Lung (tissue), 11 donors: ENCODE measurements at regions not wholly inside any gene's neighbourhood (a gene's known extent, or its start where the extent isn't known, plus 50 kb on each side); places are given as distances from the start of the nearest gene placed in this dataset.
A peak's percentile ranks its signal among the peaks of the same experiment; 100 is the strongest.

Experiments
- ATAC-seq: fragments of 200-7000 bp; cut with Tn5 transposase; one replicate; pipeline ENCODE4 v1.9.1; 2020; ENCODE audit warnings: moderate number of reproducible peaks; ENCODE audit not compliant: insufficient read depth, low FRiP score
- DNase-seq, 3 donors: peaks; one replicate each; pipeline ENCODE4 v3.0.0-alpha.2; 2013 to 2017
- H3K27ac ChIP-seq, 2 donors: one replicate each; pipeline ENCODE4 v1.5.1; 2013; ENCODE audit warnings: mild to moderate bottlenecking in 2 of 2, moderate library complexity in 2 of 2, control low read depth in 1 of 2, inconsistent platforms in 1 of 2, low read depth in 1 of 2, low read length in 1 of 2
- H3K27me3 ChIP-seq, 3 donors: one replicate each; pipeline ENCODE4 v1.5.1; 2013; ENCODE audit warnings: low read length in 2 of 3; ENCODE audit not compliant: control insufficient read depth in 3 of 3, insufficient read depth in 3 of 3
- H3K36me3 ChIP-seq, 4 donors: one replicate each; pipeline ENCODE4 v1.5.1; 2013; ENCODE audit warnings: low read length in 4 of 4, mild to moderate bottlenecking in 1 of 4, moderate library complexity in 1 of 4; ENCODE audit not compliant: control insufficient read depth in 4 of 4, insufficient read depth in 4 of 4
- H3K4me1 ChIP-seq, 5 donors: one replicate each; pipeline ENCODE4 v1.5.1; 2013; ENCODE audit warnings: low read length in 5 of 5, mild to moderate bottlenecking in 2 of 5, moderate library complexity in 1 of 5; ENCODE audit not compliant: control insufficient read depth in 5 of 5, insufficient read depth in 5 of 5
- H3K4me3 ChIP-seq: one replicate; pipeline ENCODE4 v1.5.1; 2013; ENCODE audit warnings: mild to moderate bottlenecking, control low read depth, moderate library complexity
- H3K9ac ChIP-seq, 2 donors: one replicate each; pipeline ENCODE4 v1.5.1; 2013; ENCODE audit warnings: low read length in 2 of 2, control low read depth in 1 of 2; ENCODE audit not compliant: insufficient read depth in 1 of 2
- H3K9me3 ChIP-seq, 4 donors: one replicate each; pipeline ENCODE4 v1.5.1; 2013; ENCODE audit warnings: low read length in 3 of 4, mild to moderate bottlenecking in 1 of 4, moderate library complexity in 1 of 4; ENCODE audit not compliant: control insufficient read depth in 4 of 4, insufficient read depth in 3 of 4
- WGBS, 2 donors: extraction: QIAGEN DNeasy Blood & Tissue Kit; methylation state at CpG; one replicate each; pipeline ENCODE4 v1.1.7; 2013; 5-methylcytosine and 5-hydroxymethylcytosine counted together
- TF ChIP-seq, protein P1 (sequence below): IDR thresholded peaks from 2 replicates; pipeline ENCODE4 v1.5.1; 2012; ENCODE audit warnings: mild to moderate bottlenecking; ENCODE audit errors: control extremely low read depth, extremely low read depth
- donor health status: control.
- donor health status: control.
- donor health status: Bipolar disorder and iron deficiency.
- donor health status: healthy.
- donor health status: DM: yes; HTN: yes; CAD: no.

DNA sequence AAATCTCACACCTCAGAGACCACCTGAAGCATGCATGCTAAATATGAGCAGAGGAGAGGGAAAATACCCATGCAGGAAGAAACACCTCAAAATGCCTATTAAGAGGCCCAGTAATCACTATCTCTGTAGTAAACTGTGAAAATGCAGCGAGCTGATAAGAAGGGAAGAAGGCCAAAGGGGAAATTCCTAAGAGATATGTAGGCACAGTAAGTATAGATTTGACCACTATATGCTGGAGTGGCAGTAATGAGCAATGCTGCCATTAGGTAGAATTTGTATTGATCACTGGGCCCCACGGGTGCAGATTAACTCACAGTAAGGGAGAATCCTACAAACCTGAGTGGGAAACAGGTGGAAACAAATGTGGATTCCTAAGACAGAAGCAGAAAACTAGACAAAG lies 1813.1 kb upstream of the RAG2 start:
- no peak overlapping the region for H3K9ac ChIP-seq
- no peaks in the 10 kb centered on the region for H3K27me3 ChIP-seq
- H3K4me3 ChIP-seq: no peak overlapping the region
- no peak overlapping the region for H3K27ac ChIP-seq
- ATAC-seq (no peak), DNase-seq (no peak)
- no peaks in the 10 kb centered on the region for H3K36me3 ChIP-seq
- H3K9me3 ChIP-seq: peaks cover 0 to 2% (median 0%) of the 10 kb centered on the region in 4 donors
- peaks cover 0 to 3% (median 0%) of the 10 kb centered on the region in 5 donors for H3K4me1 ChIP-seq
- TF ChIP-seq, protein P1, sequence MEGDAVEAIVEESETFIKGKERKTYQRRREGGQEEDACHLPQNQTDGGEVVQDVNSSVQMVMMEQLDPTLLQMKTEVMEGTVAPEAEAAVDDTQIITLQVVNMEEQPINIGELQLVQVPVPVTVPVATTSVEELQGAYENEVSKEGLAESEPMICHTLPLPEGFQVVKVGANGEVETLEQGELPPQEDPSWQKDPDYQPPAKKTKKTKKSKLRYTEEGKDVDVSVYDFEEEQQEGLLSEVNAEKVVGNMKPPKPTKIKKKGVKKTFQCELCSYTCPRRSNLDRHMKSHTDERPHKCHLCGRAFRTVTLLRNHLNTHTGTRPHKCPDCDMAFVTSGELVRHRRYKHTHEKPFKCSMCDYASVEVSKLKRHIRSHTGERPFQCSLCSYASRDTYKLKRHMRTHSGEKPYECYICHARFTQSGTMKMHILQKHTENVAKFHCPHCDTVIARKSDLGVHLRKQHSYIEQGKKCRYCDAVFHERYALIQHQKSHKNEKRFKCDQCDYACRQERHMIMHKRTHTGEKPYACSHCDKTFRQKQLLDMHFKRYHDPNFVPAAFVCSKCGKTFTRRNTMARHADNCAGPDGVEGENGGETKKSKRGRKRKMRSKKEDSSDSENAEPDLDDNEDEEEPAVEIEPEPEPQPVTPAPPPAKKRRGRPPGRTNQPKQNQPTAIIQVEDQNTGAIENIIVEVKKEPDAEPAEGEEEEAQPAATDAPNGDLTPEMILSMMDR: no peak
- 73 to 77% methylated on average over 2 of the region's 2 CpGs for WGBS, 2 donors

DNA sequence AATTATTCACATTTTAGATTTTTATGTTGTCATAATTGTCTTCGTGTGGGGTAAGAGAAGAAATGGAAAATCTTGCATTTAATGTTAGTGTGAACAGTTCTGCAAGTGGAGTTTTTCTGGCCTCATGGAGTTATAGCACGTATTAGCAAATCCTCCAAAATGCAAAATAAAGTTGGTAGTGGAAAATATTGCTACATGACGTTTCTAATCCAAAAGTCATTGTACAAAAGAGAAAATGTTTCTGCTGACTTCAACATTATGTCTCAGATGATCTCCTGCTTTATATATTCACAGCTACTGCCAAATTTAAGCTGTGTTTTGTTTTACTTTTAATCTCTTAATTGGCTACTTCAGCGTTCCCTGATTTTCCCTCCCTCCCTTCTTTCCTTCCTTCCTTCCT lies 1804.0 kb upstream of the RAG2 start:
- no peaks in the 10 kb centered on the region for H3K4me1 ChIP-seq
- no peak overlapping the region for H3K4me3 ChIP-seq
- H3K9ac ChIP-seq: no peak overlapping the region
- H3K36me3 ChIP-seq: no peaks in the 10 kb centered on the region
- WGBS, 2 donors: 62 to 72% methylated on average over 4 of the region's 4 CpGs
- TF ChIP-seq, protein P1: no peak
- H3K9me3 ChIP-seq: peaks cover 0 to 2% (median 0%) of the 10 kb centered on the region in 4 donors
- no peak for ATAC-seq
- DNase-seq: peak in 2 of 3 donors; percentile 5 to 6
- H3K27ac ChIP-seq: no peak overlapping the region
- H3K27me3 ChIP-seq: no peaks in the 10 kb centered on the region

DNA sequence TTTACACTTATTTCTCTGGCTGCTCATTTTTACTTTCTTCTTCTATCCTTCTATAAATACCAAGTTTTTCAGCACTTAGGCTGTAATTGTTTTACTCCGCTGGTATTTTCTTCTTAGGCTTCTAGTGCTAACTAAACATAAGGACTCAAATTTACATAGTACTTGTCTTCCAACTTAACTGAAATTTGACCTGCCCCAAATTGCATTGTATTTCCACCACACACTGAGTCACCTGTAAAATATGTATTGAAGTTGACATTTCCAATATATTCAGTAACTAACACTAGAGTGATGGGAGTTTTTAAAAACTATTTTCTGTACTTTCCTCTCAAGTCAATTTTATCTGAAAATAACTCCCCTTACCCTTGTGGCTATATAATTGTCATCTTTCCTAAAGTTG lies 1794.1 kb upstream of the RAG2 start:
- no peak overlapping the region for H3K9ac ChIP-seq
- DNase-seq (peak in 2 of 3 donors; percentile 10 to 19), ATAC-seq (no peak)
- no peak overlapping the region for H3K27ac ChIP-seq
- H3K4me1 ChIP-seq: no peaks in the 10 kb centered on the region
- 64 to 85% methylated on average over 1 of the region's 1 CpG for WGBS, 2 donors
- H3K36me3 ChIP-seq: no peaks in the 10 kb centered on the region
- no peak overlapping the region for H3K4me3 ChIP-seq
- H3K27me3 ChIP-seq: no peaks in the 10 kb centered on the region
- TF ChIP-seq, protein P1: no peak
- no peaks in the 10 kb centered on the region for H3K9me3 ChIP-seq

DNA sequence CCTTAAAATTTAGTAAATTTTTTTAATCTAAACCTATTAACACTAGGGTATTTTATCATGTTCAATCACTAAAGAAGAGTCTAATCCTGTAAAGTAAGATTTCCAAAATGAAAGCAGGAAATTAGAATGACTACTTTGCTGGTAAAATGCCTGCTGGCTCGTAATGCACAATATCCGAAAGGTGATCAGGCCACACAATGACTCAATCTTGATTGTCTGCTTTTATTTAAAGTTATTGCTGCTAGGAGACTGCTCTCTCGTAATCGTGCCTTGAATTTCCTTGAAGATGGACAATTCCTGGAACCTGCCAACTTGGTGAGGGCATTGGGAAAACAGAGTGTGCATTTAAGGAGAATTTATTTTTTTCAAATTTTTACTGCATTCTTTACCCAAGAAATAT lies 1786.5 kb upstream of the RAG2 start:
- no peak for ATAC-seq
- no peaks in the 10 kb centered on the region for H3K36me3 ChIP-seq
- H3K4me3 ChIP-seq: no peak overlapping the region
- DNase-seq: no peak
- H3K4me1 ChIP-seq: no peaks in the 10 kb centered on the region
- H3K9me3 ChIP-seq: no peaks in the 10 kb centered on the region
- H3K27me3 ChIP-seq: no peaks in the 10 kb centered on the region
- no peak overlapping the region for H3K27ac ChIP-seq
- 81 to 85% methylated on average over 4 of the region's 4 CpGs for WGBS, 2 donors
- TF ChIP-seq, protein P1: no peak
- H3K9ac ChIP-seq: no peak overlapping the region
